ENCODE measurements at regions not wholly inside any gene's neighbourhood (a gene's known extent, or its start where the extent isn't known, plus 50 kb on each side); places are given as distances from the start of the nearest gene placed in this dataset.

GRCh38 chr19:30754162-30754561 lies 382.0 kb downstream of the ZNF536 start:
- intact Hi-C loops (cut with DNase I), result no loop called here

GRCh38 chr19:30752876-30753275 lies 380.7 kb downstream of the ZNF536 start:
- H3K4me1 ChIP-seq, result no peaks in the 10 kb centered on the region
- DNase-seq (ENCODE audit: low spot score in 2 of 2), result no peak
- no peak overlapping the region for H3K27ac ChIP-seq
- H3K36me3 ChIP-seq, result no peaks in the 10 kb centered on the region
- no peak overlapping the region for H3K4me3 ChIP-seq
- H3K9me3 ChIP-seq, result peaks cover 0 to 5% of the 10 kb centered on the region in 2 donors
- intact Hi-C loops (cut with DNase I), result no loop called here
- H3K27me3 ChIP-seq, result no peaks in the 10 kb centered on the region
- TF ChIP-seq CTCF (IDR thresholded peaks at IDR 0.05), result no peak

More at GRCh38 chr19:30754162-30754561, 382.0 kb downstream of the ZNF536 start:
- no peaks in the 10 kb centered on the region for H3K27me3 ChIP-seq
- no peak overlapping the region for H3K4me3 ChIP-seq
- TF ChIP-seq CTCF (IDR thresholded peaks at IDR 0.05), result no peak
- H3K27ac ChIP-seq, result no peak overlapping the region
- H3K36me3 ChIP-seq, result no peaks in the 10 kb centered on the region
- DNase-seq (ENCODE audit: low spot score in 2 of 2), result no peak
- peaks cover 0 to 5% of the 10 kb centered on the region in 2 donors for H3K9me3 ChIP-seq
- no peaks in the 10 kb centered on the region for H3K4me1 ChIP-seq

GRCh38 chr19:30752201-30752600 lies 380.0 kb downstream of the ZNF536 start:
- Histone ChIP-seq H3K4me3 (no peak overlapping the region), H3K27me3 (no peaks in the 10 kb centered on the region), H3K27ac (no peak overlapping the region), H3K36me3 (no peaks in the 10 kb centered on the region), H3K4me1 (no peaks in the 10 kb centered on the region), H3K9me3 (peaks cover 0 to 5% of the 10 kb centered on the region in 2 donors)
- no peak for TF ChIP-seq CTCF (IDR thresholded peaks at IDR 0.05)
- intact Hi-C loops (cut with DNase I), result no loop called here
- DNase-seq (ENCODE audit: low spot score in 2 of 2), result no peak

- no peak overlapping the region for H3K4me3 ChIP-seq
- no peak for TF ChIP-seq CTCF (IDR thresholded peaks at IDR 0.05)
- no peaks in the 10 kb centered on the region for H3K27me3 ChIP-seq
- no peak for DNase-seq (ENCODE audit: low spot score in 2 of 2)
- no peaks in the 10 kb centered on the region for H3K4me1 ChIP-seq
- intact Hi-C loops (cut with DNase I), result no loop called here
- H3K27ac ChIP-seq, result no peak overlapping the region
- H3K9me3 ChIP-seq, result peaks cover 0 to 5% of the 10 kb centered on the region in 2 donors
- no peaks in the 10 kb centered on the region for H3K36me3 ChIP-seq
Observed at GRCh38 chr19:30745476-30745985, 373.3 kb downstream of the ZNF536 start.

GRCh38 chr19:30744741-30745475 lies 372.7 kb downstream of the ZNF536 start:
- no peak overlapping the region for H3K4me3 ChIP-seq
- intact Hi-C loops (cut with DNase I), result no loop called here
- no peak for DNase-seq (ENCODE audit: low spot score in 2 of 2)

More at GRCh38 chr19:30744741-30745475, 372.7 kb downstream of the ZNF536 start:
- Histone ChIP-seq H3K9me3 (peaks cover 0 to 1% of the 10 kb centered on the region in 2 donors), H3K27me3 (no peaks in the 10 kb centered on the region), H3K4me1 (no peaks in the 10 kb centered on the region), H3K27ac (no peak overlapping the region), H3K36me3 (no peaks in the 10 kb centered on the region)
- no peak for TF ChIP-seq CTCF (IDR thresholded peaks at IDR 0.05)

All from ascending aorta (tissue), 2 donors.